ENCODE measurements at regions not wholly inside any gene's neighbourhood (a gene's known extent, or its start where the extent isn't known, plus 50 kb on each side); places are given as distances from the start of the nearest gene placed in this dataset.

- Mint-ChIP-seq H3K4me1 (ENCODE audit: low read depth) (peaks cover 9% of the 10 kb centered on the region), H3K27ac (ENCODE audit: unreplicated experiment) (no peak overlapping the region), H3K36me3 (ENCODE audit: low read depth) (no peaks in the 10 kb centered on the region)
Observed at GRCh38 chr2:67216103-67216502, 181.0 kb upstream of the ETAA1 start.

DNA sequence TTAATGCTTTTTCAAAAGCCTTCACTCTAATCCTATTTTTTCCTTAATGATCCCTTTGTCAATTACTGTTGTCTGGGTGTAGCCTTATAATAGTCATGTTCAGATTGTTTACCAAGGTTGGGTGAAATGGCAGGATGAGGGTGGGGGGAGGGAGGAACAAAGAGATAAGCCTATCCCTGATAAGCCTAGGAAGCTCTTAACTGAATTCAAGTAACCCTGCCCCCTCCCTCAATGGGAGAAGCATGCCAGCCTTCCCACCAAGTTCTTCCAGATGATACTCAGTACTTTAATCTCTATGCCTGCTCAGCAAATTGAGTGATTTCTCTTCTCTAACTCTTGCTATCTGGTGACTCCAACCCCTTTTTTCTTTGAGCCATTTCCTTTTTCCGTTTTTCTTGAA lies 180.3 kb upstream of the ETAA1 start:
- no peaks in the 10 kb centered on the region for H3K36me3 Mint-ChIP-seq (ENCODE audit: low read depth)
- peaks cover 5% of the 10 kb centered on the region for H3K9me3 Mint-ChIP-seq (ENCODE audit: low read depth)
- DNase-seq (ENCODE audit: low spot score), result no peak
- no peak for TF ChIP-seq CTCF (IDR thresholded peaks at IDR 0.05)
- H3K27ac Mint-ChIP-seq (ENCODE audit: unreplicated experiment), result no peak overlapping the region
- H3K4me3 Mint-ChIP-seq (ENCODE audit: unreplicated experiment), result no peak overlapping the region
- peaks cover 8% of the 10 kb centered on the region for H3K27me3 Mint-ChIP-seq (ENCODE audit: low read depth)
- H3K4me1 Mint-ChIP-seq (ENCODE audit: low read depth), result peaks cover 9% of the 10 kb centered on the region

More at GRCh38 chr2:67216103-67216502, 181.0 kb upstream of the ETAA1 start:
- no peak for DNase-seq (ENCODE audit: low spot score)
- H3K27me3 Mint-ChIP-seq (ENCODE audit: low read depth), result peaks cover 8% of the 10 kb centered on the region
- no peak for TF ChIP-seq CTCF (IDR thresholded peaks at IDR 0.05)
- H3K9me3 Mint-ChIP-seq (ENCODE audit: low read depth), result peaks cover 5% of the 10 kb centered on the region
- H3K4me3 Mint-ChIP-seq (ENCODE audit: unreplicated experiment), result no peak overlapping the region

DNA sequence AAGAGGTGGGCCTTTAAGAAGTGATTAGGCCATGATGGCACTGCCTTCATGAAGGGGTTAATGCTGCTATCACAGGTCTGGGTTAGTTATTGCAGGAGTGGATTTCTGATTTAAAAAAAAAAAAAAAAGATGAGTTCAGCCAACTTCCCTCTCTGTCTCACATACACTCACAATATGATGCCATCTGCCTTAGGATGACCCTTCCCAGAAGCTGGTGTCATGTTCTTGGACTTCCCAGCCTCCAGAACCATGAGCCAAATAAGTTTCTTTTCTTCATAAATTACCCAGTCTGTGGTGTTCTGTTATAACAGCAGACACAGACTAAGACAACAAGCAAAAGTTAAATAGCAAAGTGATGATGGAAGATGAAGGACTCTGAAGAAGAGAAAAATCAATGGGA lies 179.7 kb upstream of the ETAA1 start:
- Mint-ChIP-seq H3K27ac (ENCODE audit: unreplicated experiment) (no peak overlapping the region), H3K4me1 (ENCODE audit: low read depth) (peaks cover 9% of the 10 kb centered on the region), H3K36me3 (ENCODE audit: low read depth) (no peaks in the 10 kb centered on the region), H3K9me3 (ENCODE audit: low read depth) (peaks cover 5% of the 10 kb centered on the region), H3K27me3 (ENCODE audit: low read depth) (peaks cover 8% of the 10 kb centered on the region), H3K4me3 (ENCODE audit: unreplicated experiment) (no peak overlapping the region)
- DNase-seq (ENCODE audit: low spot score), result no peak
- TF ChIP-seq CTCF (IDR thresholded peaks at IDR 0.05), result no peak

GRCh38 chr2:67218056-67218455 lies 179.1 kb upstream of the ETAA1 start:
- H3K9me3 Mint-ChIP-seq (ENCODE audit: low read depth), result peaks cover 5% of the 10 kb centered on the region
- TF ChIP-seq CTCF (IDR thresholded peaks at IDR 0.05), result no peak
- no peak overlapping the region for H3K4me3 Mint-ChIP-seq (ENCODE audit: unreplicated experiment)
- H3K36me3 Mint-ChIP-seq (ENCODE audit: low read depth), result no peaks in the 10 kb centered on the region
- no peak for DNase-seq (ENCODE audit: low spot score)
- no peak overlapping the region for H3K27ac Mint-ChIP-seq (ENCODE audit: unreplicated experiment)
- H3K27me3 Mint-ChIP-seq (ENCODE audit: low read depth), result peaks cover 7% of the 10 kb centered on the region
- peaks cover 9% of the 10 kb centered on the region for H3K4me1 Mint-ChIP-seq (ENCODE audit: low read depth)

DNA sequence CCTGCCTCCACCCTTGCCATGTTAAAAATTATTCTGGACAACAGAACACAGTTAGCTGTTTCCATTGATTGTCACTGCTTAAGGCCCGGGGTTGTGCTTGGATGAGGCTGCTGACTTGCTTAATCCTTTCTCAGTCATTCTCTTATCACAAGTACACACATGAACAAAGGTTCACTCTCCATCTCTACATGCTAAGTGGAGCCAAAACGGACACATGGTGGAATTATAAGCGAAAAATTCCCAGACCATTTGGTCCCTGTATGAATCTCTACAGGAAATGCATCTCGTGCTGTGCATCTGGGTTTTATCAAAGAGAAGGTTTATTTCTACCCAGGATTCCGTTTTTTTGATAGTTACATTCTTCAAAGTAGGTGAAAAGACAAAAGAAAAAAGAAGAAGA lies 177.5 kb upstream of the ETAA1 start:
- no peak for DNase-seq (ENCODE audit: low spot score)
- H3K36me3 Mint-ChIP-seq (ENCODE audit: low read depth), result no peaks in the 10 kb centered on the region
- no peak for TF ChIP-seq CTCF (IDR thresholded peaks at IDR 0.05)
- no peak overlapping the region for H3K4me3 Mint-ChIP-seq (ENCODE audit: unreplicated experiment)
- H3K4me1 Mint-ChIP-seq (ENCODE audit: low read depth), result peaks cover 9% of the 10 kb centered on the region
- no peak overlapping the region for H3K27ac Mint-ChIP-seq (ENCODE audit: unreplicated experiment)
- no peaks in the 10 kb centered on the region for H3K27me3 Mint-ChIP-seq (ENCODE audit: low read depth)
- H3K9me3 Mint-ChIP-seq (ENCODE audit: low read depth), result peaks cover 5% of the 10 kb centered on the region

Data from chondrocyte (in vitro differentiated cells).